ENCODE measurements at regions not wholly inside any gene's neighbourhood (a gene's known extent, or its start where the extent isn't known, plus 50 kb on each side); places are given as distances from the start of the nearest gene placed in this dataset.

GRCh38 chr18:77422974-77423867, 173.6 kb downstream of the GALR1 start:
- no peak for DNase-seq (ENCODE audit: low read depth)
- no peak overlapping the region for H3K4me3 ChIP-seq (ENCODE audit: control insufficient read depth, low read depth, low read length)
- TF ChIP-seq, protein P1, sequence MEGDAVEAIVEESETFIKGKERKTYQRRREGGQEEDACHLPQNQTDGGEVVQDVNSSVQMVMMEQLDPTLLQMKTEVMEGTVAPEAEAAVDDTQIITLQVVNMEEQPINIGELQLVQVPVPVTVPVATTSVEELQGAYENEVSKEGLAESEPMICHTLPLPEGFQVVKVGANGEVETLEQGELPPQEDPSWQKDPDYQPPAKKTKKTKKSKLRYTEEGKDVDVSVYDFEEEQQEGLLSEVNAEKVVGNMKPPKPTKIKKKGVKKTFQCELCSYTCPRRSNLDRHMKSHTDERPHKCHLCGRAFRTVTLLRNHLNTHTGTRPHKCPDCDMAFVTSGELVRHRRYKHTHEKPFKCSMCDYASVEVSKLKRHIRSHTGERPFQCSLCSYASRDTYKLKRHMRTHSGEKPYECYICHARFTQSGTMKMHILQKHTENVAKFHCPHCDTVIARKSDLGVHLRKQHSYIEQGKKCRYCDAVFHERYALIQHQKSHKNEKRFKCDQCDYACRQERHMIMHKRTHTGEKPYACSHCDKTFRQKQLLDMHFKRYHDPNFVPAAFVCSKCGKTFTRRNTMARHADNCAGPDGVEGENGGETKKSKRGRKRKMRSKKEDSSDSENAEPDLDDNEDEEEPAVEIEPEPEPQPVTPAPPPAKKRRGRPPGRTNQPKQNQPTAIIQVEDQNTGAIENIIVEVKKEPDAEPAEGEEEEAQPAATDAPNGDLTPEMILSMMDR (IDR thresholded peaks at IDR 0.05; ENCODE audit: control insufficient read depth, insufficient read depth, low read depth, low read length, missing control alignments), result no peak

- DNase-seq (ENCODE audit: low read depth), result no peak
- no peak overlapping the region for H3K4me3 ChIP-seq (ENCODE audit: control insufficient read depth, low read depth, low read length)
- TF ChIP-seq, protein P1 (IDR thresholded peaks at IDR 0.05; ENCODE audit: control insufficient read depth, insufficient read depth, low read depth, low read length, missing control alignments), result no peak
These were observed 183.4 kb downstream of the GALR1 start for GRCh38 chr18:77433076-77433475.

- TF ChIP-seq, protein P1 (IDR thresholded peaks at IDR 0.05; ENCODE audit: control insufficient read depth, insufficient read depth, low read depth, low read length, missing control alignments), result no peak
- H3K4me3 ChIP-seq (ENCODE audit: control insufficient read depth, low read depth, low read length), result no peak overlapping the region
- no peak for DNase-seq (ENCODE audit: low read depth)
These were observed 190.2 kb downstream of the GALR1 start for GRCh38 chr18:77439888-77440287.

DNA sequence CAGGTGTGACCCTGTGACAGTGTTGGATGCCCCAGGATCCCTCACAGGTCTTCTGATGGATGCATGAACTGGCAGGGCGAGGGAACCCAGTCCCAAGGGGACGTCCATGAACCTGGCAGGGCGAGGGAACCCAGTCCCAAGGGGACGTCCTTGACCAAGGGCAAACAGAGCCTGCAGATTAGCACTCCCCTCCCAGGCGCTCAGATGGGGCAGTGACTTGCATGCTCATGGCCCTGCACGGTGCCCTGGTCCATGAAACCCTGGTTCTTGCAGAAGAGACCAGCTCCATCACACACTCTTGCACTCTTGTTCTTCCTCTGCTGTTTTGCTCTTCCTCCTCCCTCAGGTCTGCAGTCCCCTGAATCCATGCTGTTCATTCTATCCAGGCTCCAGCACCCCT, 192.7 kb downstream of the GALR1 start:
- H3K4me3 ChIP-seq (ENCODE audit: control insufficient read depth, low read depth, low read length), result no peak overlapping the region
- TF ChIP-seq, protein P1 (IDR thresholded peaks at IDR 0.05; ENCODE audit: control insufficient read depth, insufficient read depth, low read depth, low read length, missing control alignments), result no peak
- DNase-seq (ENCODE audit: low read depth), result no peak

- H3K4me3 ChIP-seq (ENCODE audit: control insufficient read depth, low read depth, low read length), result no peak overlapping the region
- TF ChIP-seq, protein P1 (IDR thresholded peaks at IDR 0.05; ENCODE audit: control insufficient read depth, insufficient read depth, low read depth, low read length, missing control alignments), result no peak
- DNase-seq (ENCODE audit: low read depth), result no peak
These were observed 194.7 kb downstream of the GALR1 start for GRCh38 chr18:77444385-77444784.

- H3K4me3 ChIP-seq (ENCODE audit: control insufficient read depth, low read depth, low read length), result no peak overlapping the region
- TF ChIP-seq, protein P1 (IDR thresholded peaks at IDR 0.05; ENCODE audit: control insufficient read depth, insufficient read depth, low read depth, low read length, missing control alignments), result no peak
- no peak for DNase-seq (ENCODE audit: low read depth)
These were observed 198.4 kb downstream of the GALR1 start for GRCh38 chr18:77448046-77448445.

Measured in AG09309 (cell line).